ENCODE measurements at regions not wholly inside any gene's neighbourhood (a gene's known extent, or its start where the extent isn't known, plus 50 kb on each side); places are given as distances from the start of the nearest gene placed in this dataset.

DNA sequence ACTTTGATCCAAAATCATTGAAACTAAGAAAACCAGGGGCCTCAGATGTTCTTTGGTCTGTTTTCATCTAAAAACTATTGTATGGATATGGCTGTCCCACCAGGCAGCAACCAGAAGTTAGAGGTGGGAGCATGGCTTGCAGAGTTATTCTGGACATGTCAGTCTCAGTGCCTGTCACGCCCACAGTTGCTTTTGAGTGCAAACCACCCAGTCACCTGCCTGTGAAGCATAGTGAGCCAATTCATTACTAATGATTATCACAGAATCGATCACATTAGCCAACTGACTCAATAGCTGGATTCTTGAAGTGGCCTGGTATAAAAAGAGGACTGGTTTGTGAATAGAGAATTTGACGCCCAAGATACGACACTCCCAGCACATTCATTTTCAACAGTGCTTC, 104.2 kb upstream of the SORBS2 start:
- no peak for TF ChIP-seq EZH2 (IDR thresholded peaks at IDR 0.05)
- TF ChIP-seq POLR2AphosphoS5 (IDR thresholded peaks at IDR 0.05; ENCODE audit: borderline replicate concordance, low read depth, low read length): no peak
- TF ChIP-seq FOXP2 (optimal IDR thresholded peaks at IDR 0.05; ENCODE audit: control extremely low read depth, extremely low read length, insufficient read depth): no peak
